ENCODE measurements at regions not wholly inside any gene's neighbourhood (a gene's known extent, or its start where the extent isn't known, plus 50 kb on each side); places are given as distances from the start of the nearest gene placed in this dataset.
"Not testable (repeated sequence)": the region's sequence is repeated elsewhere in the genome, so short reads cannot be mapped to it uniquely, and the experiment has no call there.

- TF ChIP-seq POLR2AphosphoS5 (IDR thresholded peaks at IDR 0.05; ENCODE audit: low read depth, low read length); POLR2A (IDR thresholded peaks at IDR 0.05; ENCODE audit: low read depth, low read length); TAF1 (IDR thresholded peaks at IDR 0.05; ENCODE audit: borderline replicate concordance, low read depth, low read length): not testable (repeated sequence)
Observed at GRCh38 chr18:34331343-34331742, 106.6 kb upstream of the NOL4 start.

Measured in GM12892 (cell line).